IMR-90 (cell line): ENCODE measurements at regions not wholly inside any gene's neighbourhood (a gene's known extent, or its start where the extent isn't known, plus 50 kb on each side); places are given as distances from the start of the nearest gene placed in this dataset.

Source experiments
- ATAC-seq: fragments of 200-7000 bp; cut with Tn5 transposase; 2 replicates; pipeline ENCODE4 v1.9.1; 2020; ENCODE audit warnings: low read depth, mild to moderate bottlenecking, moderate library complexity
- BruUV-seq: library from RNA; stranded (reverse); fragments of 400-500 nt; replicated peaks from 2 replicates; lab custom pipeline; 2021; lab: Mats Ljungman, UMichigan
- CTCF ChIA-PET: fragments of 300-600 bp; formaldehyde crosslinking; extraction: SDS; loops from one replicate; lab custom pipeline; 2021; ENCODE audit warnings: antibody characterized with exemption; lab: Yijun Ruan, JAX
- POLR2A ChIA-PET: fragments of 300-600 bp; sonication (Branson Sonifier 250); formaldehyde crosslinking; loops from one replicate; lab custom pipeline; 2022; ENCODE audit warnings: antibody characterized with exemption; ENCODE audit not compliant: unreplicated experiment; lab: Charles Lee
- DNase-seq: peaks from one replicate; pipeline ENCODE4 v3.0.0; 2013
- H2AFZ ChIP-seq: replicated peaks from 2 replicates; pipeline ENCODE3; 2013; ENCODE audit warnings: low read length, mild to moderate bottlenecking; ENCODE audit not compliant: poor library complexity
- H2AK5ac ChIP-seq: 2 replicates; pipeline ENCODE4 v1.6.1; 2013; ENCODE audit warnings: low read depth, low read length, inconsistent platforms
- H2AK9ac ChIP-seq: replicated peaks from 2 replicates; pipeline ENCODE3; 2013; ENCODE audit warnings: mild to moderate bottlenecking, low read depth, low read length, moderate library complexity; ENCODE audit not compliant: poor library complexity
- H2BK120ac ChIP-seq: 2 replicates; pipeline ENCODE4 v1.6.1; 2013; ENCODE audit warnings: low read depth, low read length, inconsistent platforms
- H2BK15ac ChIP-seq: 3 replicates; pipeline ENCODE4 v1.6.1; 2013; ENCODE audit warnings: low read depth, low read length, inconsistent platforms
- H2BK20ac ChIP-seq: 2 replicates; pipeline ENCODE4 v1.6.1; 2013; ENCODE audit warnings: low read depth, mild to moderate bottlenecking, inconsistent platforms, low read length, moderate library complexity
- H2BK5ac ChIP-seq: 2 replicates; pipeline ENCODE4 v1.6.1; 2013; ENCODE audit warnings: mild to moderate bottlenecking, low read depth, low read length, inconsistent platforms; ENCODE audit not compliant: poor library complexity, severe bottlenecking
- H3K14ac ChIP-seq: replicated peaks from 2 replicates; pipeline ENCODE4 v1.6.1; 2013; ENCODE audit warnings: low read depth, low read length, inconsistent platforms
- H3K18ac ChIP-seq: 2 replicates; pipeline ENCODE4 v1.6.1; 2013; ENCODE audit warnings: low read depth, low read length, control low read depth
- H3K23ac ChIP-seq: 2 replicates; pipeline ENCODE4 v1.6.1; 2013; ENCODE audit warnings: low read depth, low read length, inconsistent platforms
- H3K27ac ChIP-seq: 2 replicates; pipeline ENCODE4 v1.5.1; 2013; ENCODE audit warnings: mild to moderate bottlenecking, control low read depth, low read length; ENCODE audit not compliant: insufficient read depth
- H3K27me3 ChIP-seq: 2 replicates; pipeline ENCODE4 v1.6.1; 2013; ENCODE audit warnings: low read length; ENCODE audit not compliant: control insufficient read depth, insufficient read depth
- H3K36me3 ChIP-seq: 2 replicates; pipeline ENCODE4 v1.6.1; 2013; ENCODE audit warnings: low read length, mixed read lengths; ENCODE audit not compliant: control insufficient read depth, insufficient read depth
- H3K4ac ChIP-seq: 2 replicates; pipeline ENCODE4 v1.6.1; 2013; ENCODE audit warnings: low read depth, low read length, inconsistent platforms
- H3K4me1 ChIP-seq: 2 replicates; pipeline ENCODE4 v1.6.1; 2013; ENCODE audit warnings: low read length, mixed read lengths; ENCODE audit not compliant: control insufficient read depth, insufficient read depth
- H3K4me2 ChIP-seq: 2 replicates; pipeline ENCODE4 v1.6.1; 2013; ENCODE audit warnings: low read depth, mild to moderate bottlenecking, control low read depth, low read length, moderate library complexity
- H3K4me3 ChIP-seq: 2 replicates; pipeline ENCODE4 v1.5.1; 2013; ENCODE audit warnings: low read depth, mild to moderate bottlenecking, control low read depth, low read length, moderate library complexity; ENCODE audit not compliant: insufficient read depth
- H3K56ac ChIP-seq: 2 replicates; pipeline ENCODE4 v1.6.1; 2013; ENCODE audit warnings: low read length, inconsistent platforms; ENCODE audit not compliant: insufficient read depth; ENCODE audit errors: extremely low read depth
- H3K79me1 ChIP-seq, 2 experiments: 2 replicates each; pipeline ENCODE4 v1.6.1; 2013; ENCODE audit warnings: low read length in 2 of 2, inconsistent platforms in 1 of 2, low read depth in 1 of 2
- H3K9ac ChIP-seq: 2 replicates; pipeline ENCODE4 v1.6.1; 2013; ENCODE audit warnings: low read depth, low read length, control low read depth
- H3K9me1 ChIP-seq: 2 replicates; pipeline ENCODE4 v1.6.1; 2013; ENCODE audit warnings: low read length, inconsistent platforms; ENCODE audit not compliant: insufficient read depth
- H3K9me3 ChIP-seq: 2 replicates; pipeline ENCODE4 v1.6.1; 2013; ENCODE audit warnings: low read length; ENCODE audit not compliant: control insufficient read depth, insufficient read depth
- H4K20me1 ChIP-seq: 2 replicates; pipeline ENCODE4 v1.6.1; 2013; ENCODE audit warnings: low read length, inconsistent platforms; ENCODE audit not compliant: insufficient read depth
- H4K5ac ChIP-seq: 2 replicates; pipeline ENCODE4 v1.6.1; 2013; ENCODE audit warnings: mild to moderate bottlenecking, low read depth, low read length, control low read depth
- H4K8ac ChIP-seq, 2 experiments: 2 replicates each; pipeline ENCODE4 v1.6.1; 2013; ENCODE audit warnings: low read depth in 2 of 2, low read length in 2 of 2, control low read depth in 1 of 2, inconsistent platforms in 1 of 2
- H4K91ac ChIP-seq: 2 replicates; pipeline ENCODE4 v1.6.1; 2013; ENCODE audit warnings: low read depth, low read length, inconsistent platforms; ENCODE audit not compliant: insufficient read depth
- CTCF ChIP-seq: conservative IDR thresholded peaks from 2 replicates; pipeline ENCODE4 v1.5.1; 2012; ENCODE audit warnings: mild to moderate bottlenecking, low read depth, low read length, improper control_type of control experiment
- ELK1 ChIP-seq: fragments of 150-350 bp; IDR thresholded peaks from 2 replicates; pipeline ENCODE4 v1.6.1; 2016; ENCODE audit warnings: low read depth, mild to moderate bottlenecking, low read length, moderate library complexity, borderline replicate concordance
- RCOR1 ChIP-seq: IDR thresholded peaks from 2 replicates; pipeline ENCODE4 v1.6.1; 2012; ENCODE audit warnings: mild to moderate bottlenecking, low read length, improper control_type of control experiment; ENCODE audit not compliant: insufficient replicate concordance
- SMC3 ChIP-seq: fragments of 150-350 bp; IDR thresholded peaks from 2 replicates; pipeline ENCODE4 v1.6.1; 2016; ENCODE audit warnings: low read depth, mild to moderate bottlenecking, antibody characterized with exemption, low read length, moderate library complexity
- WGBS, 2 experiments: methylation state at CpG; one replicate each; pipeline versions ENCODE4 v1.1.5 to v1.1.7; 2013; ENCODE audit warnings: missing lambda C conversion rate in 2 of 2; ENCODE audit not compliant: insufficient read length in 1 of 2; ENCODE audit errors: extremely low coverage in 2 of 2; 5-methylcytosine and 5-hydroxymethylcytosine counted together
- dilution Hi-C: fragments of 300-500 bp; cut with HindIII; formaldehyde crosslinking; loops from one replicate; pipeline ENCODE4 v1.14.3; 2018; ENCODE audit warnings: low sequenced_read_pairs; ENCODE audit not compliant: unreplicated experiment
- in situ Hi-C: fragments of 300-500 bp; cut with MboI; formaldehyde crosslinking; loops from 3 replicates; pipeline ENCODE4 v1.14.3; 2019; ENCODE audit warnings: low sequenced_read_pairs, inconsistent platforms, mixed read lengths
- intact Hi-C: fragments of 100-400 bp; cut with micrococcal nuclease; formaldehyde crosslinking; loops from 2 replicates; pipeline ENCODE4 v1.10.0; 2022

- Histone ChIP-seq H2BK20ac (no peak overlapping the region), H3K79me1 (no peaks in the 10 kb centered on the region), H3K9me1 (no peaks in the 10 kb centered on the region), H4K20me1 (no peaks in the 10 kb centered on the region), H4K91ac (no peak overlapping the region), H2AK5ac (no peak overlapping the region), H3K9me3 (no peaks in the 10 kb centered on the region), H3K18ac (no peak overlapping the region), H3K9ac (no peak overlapping the region), H3K4me1 (no peaks in the 10 kb centered on the region), H2AK9ac (no peak overlapping the region), H4K8ac (no peak overlapping the region), H2BK15ac (no peak overlapping the region), H3K14ac (no peak overlapping the region), H4K5ac (no peak overlapping the region), H3K4ac (no peak overlapping the region), H3K36me3 (no peaks in the 10 kb centered on the region), H3K27me3 (no peaks in the 10 kb centered on the region), H3K27ac (no peak overlapping the region), H3K56ac (no peak overlapping the region), H3K4me2 (no peak overlapping the region), H2BK120ac (no peak overlapping the region), H2BK5ac (no peak overlapping the region), H3K23ac (no peak overlapping the region), H3K4me3 (no peak overlapping the region), H2AFZ (no peak overlapping the region)
- no TSS peak for BruUV-seq
- intact Hi-C loops = no loop called here
- in situ Hi-C loops = no loop called here
- ATAC-seq = no peak
- TF ChIP-seq SMC3 = no peak
- TF ChIP-seq RCOR1 = no peak
- no peak for TF ChIP-seq CTCF
- no peak for TF ChIP-seq ELK1
- no peak for DNase-seq
- POLR2A ChIA-PET = no interaction called here
- dilution Hi-C loops = no loop called here
- CTCF ChIA-PET = interaction anchor here (0.7 to 1.2 kb wide), 2 partner anchors 9 to 12 kb away, joined by 3 to 4 read pairs; no protein-coding TSS in a partner anchor
- WGBS, 2 experiments = 13% methylated on average over 1 of the region's 1 CpG; no CpG with 5 or more reads in 1 of the 2 experiments
These were observed 1167.1 kb upstream of the SEMA6A start for GRCh38 chr5:117741655-117742206.
